22Rv1 (cell line): ENCODE measurements at regions not wholly inside any gene's neighbourhood (a gene's known extent, or its start where the extent isn't known, plus 50 kb on each side); places are given as distances from the start of the nearest gene placed in this dataset.
"Not testable (repeated sequence)": the region's sequence is repeated elsewhere in the genome, so short reads cannot be mapped to it uniquely, and the experiment has no call there.

ENCODE experiments used
- H3K27ac ChIP-seq: fragments of 450-650 bp; 2 replicates; pipeline ENCODE4 v1.5.1; 2017
- CTCF ChIP-seq: fragments of 450-650 bp; IDR thresholded peaks from 2 replicates; pipeline ENCODE4 v1.5.1; 2017; ENCODE audit warnings: mild to moderate bottlenecking
- ZFX ChIP-seq: fragments of 450-650 bp; IDR thresholded peaks from 2 replicates; pipeline ENCODE4 v1.6.1; 2017; ENCODE audit warnings: antibody characterized with exemption, borderline replicate concordance

GRCh38 chr4:132770776-132771175 is 378.3 kb upstream of the PCDH10 start:
- no peak overlapping the region for H3K27ac ChIP-seq
- no peak for TF ChIP-seq CTCF
- no peak for TF ChIP-seq ZFX

- H3K27ac ChIP-seq, result no peak overlapping the region
- TF ChIP-seq CTCF (no peak), ZFX (no peak)
These were observed 356.8 kb upstream of the PCDH10 start for GRCh38 chr4:132792310-132792709.

- H3K27ac ChIP-seq, result no peak overlapping the region
- TF ChIP-seq ZFX (no peak), CTCF (no peak)
These were observed 351.2 kb upstream of the PCDH10 start for GRCh38 chr4:132797856-132798255.

- TF ChIP-seq ZFX, result no peak
- TF ChIP-seq CTCF, result no peak
- H3K27ac ChIP-seq, result no peak overlapping the region
These were observed 339.6 kb upstream of the PCDH10 start for GRCh38 chr4:132809298-132810032.

- not testable (repeated sequence) for H3K27ac ChIP-seq
These were observed 336.0 kb upstream of the PCDH10 start for GRCh38 chr4:132813061-132813460.

- TF ChIP-seq CTCF, result 0 out of 2 replicates have a peak, but pooled peaks have one; percentile 13
- no peak for TF ChIP-seq ZFX
These were observed 331.0 kb upstream of the PCDH10 start for GRCh38 chr4:132818091-132818490.

GRCh38 chr4:132823419-132823818 is 325.7 kb upstream of the PCDH10 start:
- H3K27ac ChIP-seq, result no peak overlapping the region
- TF ChIP-seq CTCF (no peak), ZFX (no peak)

More at GRCh38 chr4:132818091-132818490, 331.0 kb upstream of the PCDH10 start:
- H3K27ac ChIP-seq, result no peak overlapping the region

GRCh38 chr4:132824761-132825160 is 324.3 kb upstream of the PCDH10 start:
- H3K27ac ChIP-seq, result no peak overlapping the region
- no peak for TF ChIP-seq CTCF
- TF ChIP-seq ZFX, result no peak
